Lower lobe of right lung (tissue), 2 donors: ENCODE measurements at regions not wholly inside any gene's neighbourhood (a gene's known extent, or its start where the extent isn't known, plus 50 kb on each side); places are given as distances from the start of the nearest gene placed in this dataset.

Experiments
- ATAC-seq, 2 donors: fragments of 200-7000 bp; cut with Tn5 transposase; one replicate each; pipeline ENCODE4 v1.9.1; 2020 to 2022; ENCODE audit warnings: mild to moderate bottlenecking in 2 of 2, moderate library complexity in 2 of 2
- DNase-seq: peaks from one replicate; pipeline ENCODE4 v3.0.0-alpha.2; 2020
- H3K27ac ChIP-seq: fragments of 200-600 bp; one replicate; pipeline ENCODE4 v1.8.0; 2022
- H3K27me3 ChIP-seq: fragments of 200-600 bp; one replicate; pipeline ENCODE4 v1.8.0; 2022; ENCODE audit warnings: low read depth
- H3K36me3 ChIP-seq: fragments of 200-600 bp; one replicate; pipeline ENCODE4 v1.8.0; 2022; ENCODE audit warnings: mild to moderate bottlenecking
- H3K4me1 ChIP-seq: fragments of 200-600 bp; one replicate; pipeline ENCODE4 v1.8.0; 2022
- H3K4me3 ChIP-seq: fragments of 200-600 bp; one replicate; pipeline ENCODE4 v1.8.0; 2022; ENCODE audit warnings: mild to moderate bottlenecking
- H3K9me3 ChIP-seq: fragments of 200-600 bp; one replicate; pipeline ENCODE4 v1.8.0; 2022
- CTCF ChIP-seq: fragments of 200-600 bp; IDR thresholded peaks from one replicate; pipeline ENCODE4 v1.8.0; 2022; ENCODE audit warnings: antibody characterized with exemption, mild to moderate bottlenecking
- intact Hi-C: fragments of 100-400 bp; cut with DNase I; formaldehyde crosslinking; loops from one replicate; pipeline ENCODE4 v1.11.0; 2022
- donor health status: DM: no; HTN: yes; CAD: no; lungs with severe emphysema.

- Histone ChIP-seq H3K27ac (no peak overlapping the region), H3K27me3 (no peaks in the 10 kb centered on the region), H3K4me1 (no peaks in the 10 kb centered on the region), H3K9me3 (no peaks in the 10 kb centered on the region), H3K4me3 (no peak overlapping the region), H3K36me3 (no peaks in the 10 kb centered on the region)
- intact Hi-C loops = no loop called here
- DNase-seq (no peak), ATAC-seq (no peak)
- TF ChIP-seq CTCF = no peak
These were observed 111.8 kb upstream of the SEMA6A start for GRCh38 chr5:116686438-116686837.

GRCh38 chr5:116685931-116686330 lies 111.3 kb upstream of the SEMA6A start:
- H3K27ac ChIP-seq = no peak overlapping the region
- no peaks in the 10 kb centered on the region for H3K9me3 ChIP-seq
- H3K27me3 ChIP-seq = no peaks in the 10 kb centered on the region
- no peak for TF ChIP-seq CTCF
- no peaks in the 10 kb centered on the region for H3K4me1 ChIP-seq
- intact Hi-C loops = no loop called here
- no peaks in the 10 kb centered on the region for H3K36me3 ChIP-seq
- DNase-seq (no peak), ATAC-seq (no peak)
- H3K4me3 ChIP-seq = no peak overlapping the region

GRCh38 chr5:116685069-116685468 lies 110.4 kb upstream of the SEMA6A start:
- Histone ChIP-seq H3K9me3 (no peaks in the 10 kb centered on the region), H3K36me3 (no peaks in the 10 kb centered on the region), H3K27me3 (no peaks in the 10 kb centered on the region), H3K4me1 (no peaks in the 10 kb centered on the region), H3K27ac (no peak overlapping the region), H3K4me3 (no peak overlapping the region)
- no peak for TF ChIP-seq CTCF
- intact Hi-C loops = no loop called here
- ATAC-seq = no peak
- DNase-seq = no peak

GRCh38 chr5:116681334-116682013 lies 106.9 kb upstream of the SEMA6A start:
- no peak for ATAC-seq
- H3K27ac ChIP-seq = no peak overlapping the region
- TF ChIP-seq CTCF = no peak
- intact Hi-C loops = no loop called here
- no peaks in the 10 kb centered on the region for H3K36me3 ChIP-seq
- H3K4me3 ChIP-seq = no peak overlapping the region
- DNase-seq = no peak
- no peaks in the 10 kb centered on the region for H3K27me3 ChIP-seq
- no peaks in the 10 kb centered on the region for H3K9me3 ChIP-seq
- no peaks in the 10 kb centered on the region for H3K4me1 ChIP-seq

GRCh38 chr5:116675626-116675910 lies 100.9 kb upstream of the SEMA6A start:
- no peaks in the 10 kb centered on the region for H3K9me3 ChIP-seq
- intact Hi-C loops = no loop called here
- no peaks in the 10 kb centered on the region for H3K36me3 ChIP-seq
- ATAC-seq (no peak), DNase-seq (no peak)
- H3K4me1 ChIP-seq = no peaks in the 10 kb centered on the region
- TF ChIP-seq CTCF = no peak
- H3K27ac ChIP-seq = no peak overlapping the region
- H3K4me3 ChIP-seq = no peak overlapping the region
- no peaks in the 10 kb centered on the region for H3K27me3 ChIP-seq
